Fibroblast of lung (primary cell): ENCODE measurements at regions not wholly inside any gene's neighbourhood (a gene's known extent, or its start where the extent isn't known, plus 50 kb on each side); places are given as distances from the start of the nearest gene placed in this dataset.

Experiments
- DNase-seq, 2 donors: peaks; one replicate each; pipeline versions ENCODE4 v3.0.0 to v3.0.0-alpha.2; 2010; ENCODE audit warnings: low read depth in 2 of 2
- H2AFZ ChIP-seq: 2 replicates; pipeline ENCODE4 v1.5.1; 2012; ENCODE audit warnings: low read length, control low read depth, inconsistent platforms
- H3K27ac ChIP-seq: 2 replicates; pipeline ENCODE4 v1.5.1; 2011; ENCODE audit warnings: low read length, control low read depth; ENCODE audit not compliant: insufficient read depth
- H3K27me3 ChIP-seq: 2 replicates; pipeline ENCODE4 v1.5.1; 2011; ENCODE audit warnings: mild to moderate bottlenecking, low read length; ENCODE audit not compliant: control insufficient read depth, insufficient read depth
- H3K36me3 ChIP-seq: 2 replicates; pipeline ENCODE4 v1.5.1; 2011; ENCODE audit warnings: low read length; ENCODE audit not compliant: control insufficient read depth, insufficient read depth
- H3K4me1 ChIP-seq: 2 replicates; pipeline ENCODE4 v1.5.1; 2011; ENCODE audit warnings: low read length; ENCODE audit not compliant: control insufficient read depth, insufficient read depth; ENCODE audit errors: extremely low read depth
- H3K4me2 ChIP-seq: 2 replicates; pipeline ENCODE4 v1.5.1; 2011; ENCODE audit warnings: low read length, control low read depth; ENCODE audit not compliant: insufficient read depth; ENCODE audit errors: extremely low read depth
- H3K4me3 ChIP-seq, 4 experiments: fragments of 200-600 bp in 1 of 4; sonication (generic) in 1 of 4; replicated peaks in 1 of 4; 2 replicates each; pipeline ENCODE4 v1.5.1; 2011 to 2016; ENCODE audit warnings: low read length in 4 of 4, low read depth in 3 of 4, mild to moderate bottlenecking in 3 of 4, control low read depth in 2 of 4, inconsistent platforms in 1 of 4, mixed read lengths in 1 of 4; ENCODE audit not compliant: insufficient read depth in 1 of 4; ENCODE audit errors: control extremely low read depth in 1 of 4
- H3K79me2 ChIP-seq: 2 replicates; pipeline ENCODE4 v1.5.1; 2012; ENCODE audit warnings: mild to moderate bottlenecking, low read length, inconsistent platforms; ENCODE audit not compliant: control insufficient read depth, insufficient read depth
- H3K9ac ChIP-seq: 2 replicates; pipeline ENCODE4 v1.5.1; 2011; ENCODE audit warnings: mild to moderate bottlenecking, low read length, control low read depth; ENCODE audit not compliant: insufficient read depth
- H3K9me3 ChIP-seq: 2 replicates; pipeline ENCODE4 v1.5.1; 2012; ENCODE audit warnings: low read depth, low read length; ENCODE audit not compliant: control insufficient read depth, insufficient read depth
- H4K20me1 ChIP-seq: 2 replicates; pipeline ENCODE4 v1.5.1; 2011; ENCODE audit warnings: low read length; ENCODE audit not compliant: control insufficient read depth, insufficient read depth; ENCODE audit errors: extremely low read depth
- EZH2 ChIP-seq: IDR thresholded peaks from 2 replicates; pipeline ENCODE4 v1.5.1; 2012; ENCODE audit warnings: low read length, control low read depth, mild to moderate bottlenecking; ENCODE audit errors: missing control alignments
- TF ChIP-seq, protein P1 (sequence below), 2 donors: IDR thresholded peaks in 1 of 2; conservative IDR thresholded peaks in 1 of 2; 1 replicate in 1 of 2; 2 replicates in 1 of 2; pipeline ENCODE4 v1.5.1; 2011 to 2012; ENCODE audit warnings: low read length in 2 of 2, control low read depth in 1 of 2, inconsistent platforms in 1 of 2, low read depth in 1 of 2, mild to moderate bottlenecking in 1 of 2

DNA sequence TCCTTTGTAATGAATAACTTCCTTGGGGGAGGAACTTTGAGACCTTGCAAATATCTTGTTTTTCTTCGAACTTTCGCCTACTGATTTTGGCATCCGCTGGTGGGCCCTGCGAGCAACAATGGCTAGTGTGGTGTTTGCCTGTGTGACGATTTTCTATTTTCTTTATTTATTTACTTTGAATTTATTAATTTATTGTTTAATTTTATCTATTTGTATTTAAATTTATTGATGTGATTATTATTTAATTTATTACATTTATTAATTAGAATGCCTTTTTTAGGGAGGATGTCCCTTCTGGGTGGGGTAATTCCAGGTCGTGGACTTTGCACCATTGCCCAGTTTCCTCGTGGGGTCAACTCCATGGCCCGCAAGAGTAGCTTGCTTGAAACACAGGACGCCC, 149.7 kb downstream of the ZNF664 start:
- no peak overlapping the region for H3K4me2 ChIP-seq
- H3K27me3 ChIP-seq, result peaks cover 3% of the 10 kb centered on the region
- H3K4me3 ChIP-seq, result no peak overlapping the region
- no peaks in the 10 kb centered on the region for H3K36me3 ChIP-seq
- no peaks in the 10 kb centered on the region for H3K79me2 ChIP-seq
- H3K4me1 ChIP-seq, result no peaks in the 10 kb centered on the region
- H3K27ac ChIP-seq, result no peak overlapping the region
- H3K9me3 ChIP-seq, result no peaks in the 10 kb centered on the region
- no peak for DNase-seq
- H3K9ac ChIP-seq, result no peak overlapping the region
- no peak overlapping the region for H2AFZ ChIP-seq
- H4K20me1 ChIP-seq, result no peaks in the 10 kb centered on the region
- TF ChIP-seq, protein P1, sequence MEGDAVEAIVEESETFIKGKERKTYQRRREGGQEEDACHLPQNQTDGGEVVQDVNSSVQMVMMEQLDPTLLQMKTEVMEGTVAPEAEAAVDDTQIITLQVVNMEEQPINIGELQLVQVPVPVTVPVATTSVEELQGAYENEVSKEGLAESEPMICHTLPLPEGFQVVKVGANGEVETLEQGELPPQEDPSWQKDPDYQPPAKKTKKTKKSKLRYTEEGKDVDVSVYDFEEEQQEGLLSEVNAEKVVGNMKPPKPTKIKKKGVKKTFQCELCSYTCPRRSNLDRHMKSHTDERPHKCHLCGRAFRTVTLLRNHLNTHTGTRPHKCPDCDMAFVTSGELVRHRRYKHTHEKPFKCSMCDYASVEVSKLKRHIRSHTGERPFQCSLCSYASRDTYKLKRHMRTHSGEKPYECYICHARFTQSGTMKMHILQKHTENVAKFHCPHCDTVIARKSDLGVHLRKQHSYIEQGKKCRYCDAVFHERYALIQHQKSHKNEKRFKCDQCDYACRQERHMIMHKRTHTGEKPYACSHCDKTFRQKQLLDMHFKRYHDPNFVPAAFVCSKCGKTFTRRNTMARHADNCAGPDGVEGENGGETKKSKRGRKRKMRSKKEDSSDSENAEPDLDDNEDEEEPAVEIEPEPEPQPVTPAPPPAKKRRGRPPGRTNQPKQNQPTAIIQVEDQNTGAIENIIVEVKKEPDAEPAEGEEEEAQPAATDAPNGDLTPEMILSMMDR (conservative IDR thresholded peaks at IDR 0.05 in 1 of 2, IDR thresholded peaks at IDR 0.05 in 1 of 2; ENCODE audit: low read depth in 1 of 2, low read length in 2 of 2), result no peak
- TF ChIP-seq EZH2, result no peak

DNA sequence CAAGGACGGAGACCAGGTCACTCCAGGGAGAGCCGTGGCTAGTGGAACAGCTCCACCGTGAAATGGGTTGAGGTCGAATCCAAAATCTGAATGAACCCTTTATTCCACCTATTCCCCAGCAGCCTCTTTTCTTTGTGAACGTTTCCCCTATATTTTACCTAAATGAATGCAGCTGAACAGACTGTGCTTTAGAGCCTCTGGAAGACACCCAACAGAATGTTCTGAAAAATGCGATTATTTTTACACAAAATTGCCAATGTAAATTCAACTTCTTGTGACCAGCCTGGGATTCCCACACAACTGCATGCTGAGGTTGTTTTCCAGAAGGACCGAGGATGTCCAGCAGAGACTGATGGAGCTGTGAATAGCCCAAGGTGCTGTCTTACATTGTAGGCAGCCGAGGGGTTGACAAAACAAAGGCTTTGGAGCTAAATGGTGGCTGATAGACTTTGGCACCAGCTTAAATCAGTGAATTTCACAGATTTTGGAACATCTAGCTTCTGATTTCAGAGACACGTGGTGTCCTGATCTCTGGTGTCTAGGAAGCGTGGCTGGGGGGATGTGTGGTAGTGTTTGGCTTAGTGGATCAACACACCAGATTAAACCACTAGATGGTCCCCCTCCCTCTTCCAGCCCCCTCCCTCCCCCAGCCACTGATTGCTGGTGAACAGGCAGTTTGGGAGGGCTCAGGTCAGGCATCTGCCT, 150.4 kb downstream of the ZNF664 start:
- Histone ChIP-seq H3K79me2 (no peaks in the 10 kb centered on the region), H3K4me3 (no peak overlapping the region), H3K9ac (no peak overlapping the region), H3K4me2 (no peak overlapping the region), H3K27me3 (peaks cover 3% of the 10 kb centered on the region), H2AFZ (no peak overlapping the region), H3K36me3 (no peaks in the 10 kb centered on the region), H4K20me1 (no peaks in the 10 kb centered on the region), H3K27ac (no peak overlapping the region), H3K4me1 (no peaks in the 10 kb centered on the region), H3K9me3 (no peaks in the 10 kb centered on the region)
- TF ChIP-seq EZH2, result no peak
- TF ChIP-seq, protein P1 (conservative IDR thresholded peaks at IDR 0.05 in 1 of 2, IDR thresholded peaks at IDR 0.05 in 1 of 2; ENCODE audit: low read depth in 1 of 2, low read length in 2 of 2), result no peak
- DNase-seq, result no peak

DNA sequence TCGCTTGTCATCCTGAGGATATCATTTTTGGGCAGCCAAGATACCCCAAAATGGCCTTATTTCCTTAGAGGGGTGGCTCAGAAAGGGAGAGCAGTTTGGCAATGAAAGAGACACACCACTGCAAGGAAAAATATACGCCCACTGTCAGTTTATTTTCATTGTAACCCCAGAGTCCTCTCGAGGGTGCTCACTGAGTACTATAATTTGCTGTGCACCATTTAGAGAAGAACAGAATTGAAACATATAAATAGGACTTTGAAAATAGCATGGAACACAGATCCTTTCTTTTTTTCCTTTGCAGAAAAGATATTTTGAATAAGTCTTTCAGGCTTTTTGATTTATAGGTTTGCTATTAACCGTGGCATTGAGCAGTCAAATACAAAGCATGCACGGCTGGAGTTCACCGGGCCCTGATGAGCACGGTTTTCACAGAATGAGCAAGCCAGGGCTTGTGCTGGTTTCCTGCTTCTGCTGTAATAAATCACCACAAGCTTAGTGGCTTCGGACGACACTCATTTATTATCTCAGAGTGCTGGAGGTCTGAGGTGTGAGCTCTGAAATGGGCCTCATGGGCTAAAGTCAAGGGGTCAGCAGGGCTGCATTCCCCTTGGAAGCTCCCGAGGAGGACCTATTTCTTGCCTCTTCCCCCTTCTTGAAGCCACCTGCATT, 152.3 kb downstream of the ZNF664 start:
- no peak overlapping the region for H3K9ac ChIP-seq
- no peak overlapping the region for H3K4me3 ChIP-seq
- no peaks in the 10 kb centered on the region for H3K79me2 ChIP-seq
- H3K36me3 ChIP-seq, result no peaks in the 10 kb centered on the region
- no peak overlapping the region for H3K27ac ChIP-seq
- DNase-seq, result peak in 1 of 2 donors; percentile 32
- H2AFZ ChIP-seq, result no peak overlapping the region
- TF ChIP-seq EZH2, result no peak
- TF ChIP-seq, protein P1 (conservative IDR thresholded peaks at IDR 0.05 in 1 of 2, IDR thresholded peaks at IDR 0.05 in 1 of 2; ENCODE audit: low read depth in 1 of 2, low read length in 2 of 2), result no peak
- H3K9me3 ChIP-seq, result no peaks in the 10 kb centered on the region
- H4K20me1 ChIP-seq, result no peaks in the 10 kb centered on the region
- peaks cover 3% of the 10 kb centered on the region for H3K27me3 ChIP-seq
- no peak overlapping the region for H3K4me2 ChIP-seq
- H3K4me1 ChIP-seq, result no peaks in the 10 kb centered on the region
